Esophagus squamous epithelium (tissue), 4 donors: ENCODE measurements at regions not wholly inside any gene's neighbourhood (a gene's known extent, or its start where the extent isn't known, plus 50 kb on each side); places are given as distances from the start of the nearest gene placed in this dataset.

Experiments
- POLR2A ChIP-seq, 4 donors: fragments of 450-650 bp; IDR thresholded peaks; one replicate each; pipeline ENCODE4 v1.6.1; 2017; ENCODE audit warnings: antibody characterized with exemption in 4 of 4, mild to moderate bottlenecking in 4 of 4, moderate library complexity in 3 of 4
- TF ChIP-seq, protein P1 (sequence below), 6 experiments: fragments of 450-650 bp in 4 of 6; fragments of 200-600 bp in 2 of 6; sonication (generic) in 2 of 6; IDR thresholded peaks; one replicate each; pipeline ENCODE4 v1.5.1; 2016 to 2019; ENCODE audit warnings: antibody characterized with exemption in 6 of 6, mild to moderate bottlenecking in 4 of 6, moderate library complexity in 4 of 6

DNA sequence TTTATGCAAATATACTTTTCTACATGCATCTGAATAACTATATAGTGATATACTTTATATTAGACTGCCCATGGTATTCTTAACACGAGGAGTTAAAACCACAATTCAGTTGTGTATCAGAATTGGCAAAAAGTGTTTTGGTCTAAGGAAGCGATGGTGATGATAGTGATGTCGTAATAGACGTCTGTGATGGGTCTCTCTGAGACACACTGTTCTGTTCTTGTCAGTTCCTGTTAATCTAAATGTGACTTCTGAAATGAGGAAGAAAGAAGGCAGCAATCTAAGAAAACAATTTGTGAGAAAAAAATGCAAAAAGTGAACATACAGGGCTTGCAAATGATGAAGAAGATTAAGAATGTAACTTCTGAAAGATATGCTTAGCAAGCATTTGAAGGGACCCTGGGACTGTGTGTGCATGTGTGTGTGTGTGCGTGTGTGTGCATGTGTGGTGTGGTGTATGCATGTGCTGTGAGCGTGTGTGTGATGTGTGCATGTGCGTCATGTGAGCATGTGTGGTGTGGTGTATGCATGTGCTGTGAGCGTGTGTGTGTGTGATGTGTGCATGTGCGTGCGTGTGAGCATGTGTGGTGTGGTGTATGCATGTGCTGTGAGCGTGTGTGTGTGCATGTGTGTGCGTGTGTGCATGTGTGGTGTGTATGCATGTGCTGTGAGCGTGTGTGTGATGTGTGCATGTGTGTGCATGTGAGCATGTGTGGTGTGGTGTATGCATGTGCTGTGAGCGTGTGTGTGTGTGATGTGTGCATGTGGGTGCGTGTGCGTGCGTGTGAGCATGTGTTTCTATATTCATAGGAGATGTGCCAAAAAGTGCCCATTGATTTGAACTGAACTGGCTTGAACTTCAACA lies 131.8 kb downstream of the IRS2 start:
- TF ChIP-seq, protein P1, sequence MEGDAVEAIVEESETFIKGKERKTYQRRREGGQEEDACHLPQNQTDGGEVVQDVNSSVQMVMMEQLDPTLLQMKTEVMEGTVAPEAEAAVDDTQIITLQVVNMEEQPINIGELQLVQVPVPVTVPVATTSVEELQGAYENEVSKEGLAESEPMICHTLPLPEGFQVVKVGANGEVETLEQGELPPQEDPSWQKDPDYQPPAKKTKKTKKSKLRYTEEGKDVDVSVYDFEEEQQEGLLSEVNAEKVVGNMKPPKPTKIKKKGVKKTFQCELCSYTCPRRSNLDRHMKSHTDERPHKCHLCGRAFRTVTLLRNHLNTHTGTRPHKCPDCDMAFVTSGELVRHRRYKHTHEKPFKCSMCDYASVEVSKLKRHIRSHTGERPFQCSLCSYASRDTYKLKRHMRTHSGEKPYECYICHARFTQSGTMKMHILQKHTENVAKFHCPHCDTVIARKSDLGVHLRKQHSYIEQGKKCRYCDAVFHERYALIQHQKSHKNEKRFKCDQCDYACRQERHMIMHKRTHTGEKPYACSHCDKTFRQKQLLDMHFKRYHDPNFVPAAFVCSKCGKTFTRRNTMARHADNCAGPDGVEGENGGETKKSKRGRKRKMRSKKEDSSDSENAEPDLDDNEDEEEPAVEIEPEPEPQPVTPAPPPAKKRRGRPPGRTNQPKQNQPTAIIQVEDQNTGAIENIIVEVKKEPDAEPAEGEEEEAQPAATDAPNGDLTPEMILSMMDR (IDR thresholded peaks at IDR 0.05): no peak
- no peak for TF ChIP-seq POLR2A (IDR thresholded peaks at IDR 0.05)
